ENCODE measurements at regions not wholly inside any gene's neighbourhood (a gene's known extent, or its start where the extent isn't known, plus 50 kb on each side); places are given as distances from the start of the nearest gene placed in this dataset.
"Not testable (repeated sequence)": the region's sequence is repeated elsewhere in the genome, so short reads cannot be mapped to it uniquely, and the experiment has no call there.

DNA sequence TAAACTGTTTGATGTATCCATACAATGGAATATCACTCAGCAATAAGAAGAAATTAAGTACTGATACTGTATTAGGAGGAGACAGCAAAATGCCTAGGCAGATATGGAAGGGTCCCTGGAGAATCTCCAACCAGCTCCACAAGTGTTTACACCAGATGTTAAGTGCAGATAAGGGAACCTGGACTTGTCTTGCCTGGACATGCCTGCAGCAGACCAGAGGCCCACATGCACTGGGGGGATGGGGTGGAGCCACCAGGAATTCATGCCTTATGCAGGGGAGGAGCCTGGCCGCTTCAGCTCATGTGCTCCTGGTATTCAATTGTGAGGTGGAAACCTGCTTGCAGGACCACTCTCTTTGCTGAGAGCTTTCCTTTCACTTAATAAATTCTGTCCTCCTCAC is 287.6 kb downstream of the LIPI start:
- not testable (repeated sequence) for DNase-seq (ENCODE audit: low read depth)

DNA sequence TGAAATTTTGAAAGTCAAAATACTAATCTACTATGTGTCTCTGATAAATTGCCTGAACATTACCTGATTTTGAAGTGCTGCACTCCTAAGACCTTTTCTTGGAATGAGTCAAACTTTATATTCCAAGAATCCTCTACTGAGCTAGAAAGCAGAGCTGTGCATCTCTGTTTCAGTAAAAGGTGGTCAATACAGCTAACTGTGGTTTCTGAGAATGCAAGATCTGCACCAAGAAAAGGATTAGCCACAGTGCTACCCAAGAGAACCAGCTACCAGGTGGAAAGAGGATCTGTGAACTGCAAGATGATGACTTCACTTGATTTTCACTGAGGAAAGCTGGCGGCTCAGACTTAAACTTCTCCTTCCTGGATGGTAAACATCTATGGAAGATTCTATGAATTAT is 289.3 kb downstream of the LIPI start:
- not testable (repeated sequence) for DNase-seq (ENCODE audit: low read depth)

DNA sequence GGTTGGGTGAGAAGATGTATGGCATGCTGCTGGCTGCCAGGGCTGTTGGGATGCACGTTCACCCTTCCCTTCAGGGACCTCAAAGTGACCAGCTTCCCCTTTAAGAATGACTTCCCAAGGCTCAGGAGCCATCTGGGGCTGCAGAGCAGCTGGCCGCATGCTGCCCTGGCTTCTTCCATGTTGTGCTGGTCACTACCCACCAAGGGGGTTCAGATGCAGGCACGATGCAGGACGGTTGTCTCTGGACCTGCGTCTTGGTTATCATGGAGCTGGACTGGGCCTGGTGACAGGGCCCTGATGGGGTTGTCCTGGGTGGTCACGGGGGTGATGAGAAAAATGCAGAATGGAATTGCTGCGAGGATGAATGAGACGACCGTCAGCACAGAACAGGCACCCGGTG is 297.8 kb downstream of the POTED start:
- DNase-seq (ENCODE audit: low read depth), result not testable (repeated sequence)

DNA sequence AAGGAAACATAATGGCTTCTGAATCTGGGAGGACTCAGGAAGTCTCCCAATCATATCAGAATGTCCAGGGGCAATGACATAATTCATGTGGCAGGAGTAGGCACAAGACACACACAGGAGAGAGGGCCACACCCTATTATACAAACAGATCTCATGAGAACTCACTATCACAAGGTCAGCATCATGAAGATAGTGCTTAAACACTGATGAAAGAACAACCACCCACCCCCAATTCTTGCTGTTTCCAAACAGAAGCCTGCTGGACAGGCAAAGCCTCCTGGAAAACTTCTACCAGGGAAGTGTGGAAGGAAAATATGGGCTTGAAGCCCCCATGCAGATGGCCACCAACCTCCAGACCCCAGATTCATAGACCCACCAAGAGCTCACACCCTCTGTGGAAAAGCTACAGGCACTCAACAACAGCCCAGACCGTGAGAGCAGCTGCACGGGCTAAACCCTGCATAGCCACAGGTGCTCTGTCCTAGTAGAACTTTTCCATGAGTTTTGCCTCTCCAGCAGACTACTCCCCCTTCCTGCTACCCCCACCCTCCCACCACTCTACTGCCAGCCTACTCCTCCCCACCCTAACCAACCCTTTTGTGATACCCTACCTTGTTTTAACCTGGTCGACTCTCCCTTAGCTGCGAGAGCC is 287.1 kb downstream of the POTED start:
- DNase-seq (ENCODE audit: low read depth), result not testable (repeated sequence)

DNA sequence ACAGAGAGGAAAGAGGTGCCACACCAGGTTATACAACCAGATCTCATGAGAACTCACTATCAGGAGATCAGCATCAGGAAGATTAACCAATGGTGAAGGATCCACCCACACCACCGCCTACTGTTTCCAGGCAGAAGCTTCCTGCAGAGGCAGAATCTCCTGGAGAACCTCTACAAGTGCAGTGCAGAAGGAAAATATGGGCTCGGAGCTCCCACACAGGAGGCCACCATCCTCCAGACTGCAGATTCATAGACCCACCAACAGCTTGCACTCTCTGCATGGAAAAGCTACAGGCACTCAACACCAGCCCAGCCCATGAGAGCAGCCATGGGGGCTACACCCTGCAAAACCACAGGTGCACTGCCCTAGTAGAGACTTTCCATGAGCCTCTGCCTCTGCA is 284.0 kb downstream of the POTED start:
- not testable (repeated sequence) for DNase-seq (ENCODE audit: low read depth)

DNA sequence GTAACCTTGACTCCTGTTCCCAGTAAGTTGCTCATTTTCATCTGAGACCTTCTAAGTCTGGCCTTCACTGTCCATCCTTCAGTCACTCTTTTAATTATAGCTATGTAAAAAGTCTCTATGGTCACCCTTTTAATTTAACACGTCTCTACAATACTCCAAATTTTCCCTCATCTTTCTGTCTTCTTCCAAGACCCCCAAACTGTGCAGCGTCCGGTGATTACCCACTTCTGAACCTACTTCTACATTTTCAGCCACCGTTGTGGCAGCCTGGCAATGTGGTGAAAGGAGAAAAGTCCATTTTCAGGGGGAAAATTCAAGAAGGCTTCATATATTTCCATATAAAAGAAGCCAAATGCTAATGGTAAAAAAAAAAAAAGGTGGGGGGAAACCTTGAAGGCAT is 283.4 kb downstream of the POTED start:
- DNase-seq (ENCODE audit: low read depth), result not testable (repeated sequence)

DNA sequence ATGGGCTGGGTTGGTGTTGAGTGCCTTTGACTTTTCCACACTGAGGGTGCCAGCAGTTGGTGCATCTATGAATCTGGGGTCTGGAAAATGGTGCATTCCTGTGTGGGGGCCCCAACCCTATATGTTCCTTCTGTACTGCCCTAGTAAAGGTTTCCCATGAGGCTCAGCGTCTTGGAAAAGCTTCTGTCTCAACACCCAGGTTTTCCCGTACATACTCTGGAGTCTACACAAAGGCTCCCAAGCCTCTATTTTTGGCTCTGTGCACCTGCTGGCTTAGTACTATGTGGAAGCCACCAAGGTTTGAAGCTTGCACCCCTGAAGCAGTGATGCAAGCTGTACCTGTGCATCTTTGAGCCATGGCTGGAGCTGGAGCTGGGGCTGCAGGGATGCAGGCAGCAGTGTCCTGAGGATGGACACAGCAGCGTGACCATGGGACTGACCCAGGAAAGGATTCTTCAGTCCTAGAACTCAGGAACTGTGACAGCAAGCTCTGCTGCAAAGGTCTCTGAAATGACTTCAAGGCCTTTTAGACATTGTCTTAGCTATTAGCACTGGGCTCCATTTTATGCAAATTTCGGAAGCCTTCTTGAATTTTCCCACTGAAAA is 282.7 kb downstream of the POTED start:
- DNase-seq (ENCODE audit: low read depth), result not testable (repeated sequence)

DNA sequence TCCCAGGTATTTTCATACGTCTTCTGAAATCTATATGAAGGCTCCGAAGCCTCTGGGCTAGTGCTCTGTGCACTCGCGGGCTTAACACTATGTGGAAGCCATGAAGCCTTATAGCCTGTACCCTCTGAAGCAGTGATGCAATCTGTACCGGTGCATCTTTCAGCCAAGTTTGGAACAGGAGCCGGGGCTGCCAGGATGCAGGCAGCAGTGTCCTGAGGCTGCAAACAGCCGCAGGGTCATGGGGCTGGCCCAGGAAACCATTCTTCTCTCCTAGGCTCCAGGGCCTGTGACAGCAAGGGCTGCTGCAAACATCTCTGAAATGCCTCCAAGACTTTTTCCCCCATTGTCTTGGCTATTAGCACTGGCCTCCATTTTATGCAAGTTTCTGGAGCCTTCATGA is 279.6 kb downstream of the POTED start:
- not testable (repeated sequence) for DNase-seq (ENCODE audit: low read depth)

DNA sequence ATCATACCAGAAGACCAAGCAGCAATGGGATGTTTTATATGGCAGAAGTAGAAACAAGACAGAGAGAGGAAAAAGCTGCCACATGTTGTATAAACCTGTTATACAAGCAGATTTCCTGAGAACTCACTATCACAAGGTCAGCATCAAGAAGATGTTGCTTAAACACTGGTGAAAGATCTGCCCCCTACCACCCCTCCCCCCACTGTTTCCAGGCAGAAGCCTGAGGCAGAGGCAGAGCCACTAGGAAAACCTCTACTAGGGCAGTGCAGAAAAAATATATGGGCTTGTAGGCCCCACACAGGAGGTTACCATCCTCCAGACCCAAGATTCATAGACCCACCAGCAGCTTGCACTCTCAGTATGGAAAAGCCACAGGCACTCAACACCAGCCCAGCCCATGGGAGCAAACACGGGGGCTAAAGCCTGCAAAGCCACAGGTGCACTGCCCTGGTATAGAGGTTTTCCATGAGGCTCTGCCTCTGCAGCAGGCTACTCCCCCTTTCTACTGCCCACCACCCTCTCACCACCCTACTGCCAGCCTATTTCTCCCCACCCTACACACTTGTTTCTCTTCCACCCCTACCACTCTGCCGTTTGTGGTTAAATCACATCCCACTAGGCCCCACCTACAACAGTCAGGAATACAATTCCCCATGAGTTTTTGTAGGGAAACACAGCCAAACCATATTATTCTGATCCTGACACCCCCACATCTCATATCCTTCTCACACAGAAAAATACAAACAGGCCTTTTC is 274.2 kb downstream of the POTED start:
- not testable (repeated sequence) for DNase-seq (ENCODE audit: low read depth)

DNA sequence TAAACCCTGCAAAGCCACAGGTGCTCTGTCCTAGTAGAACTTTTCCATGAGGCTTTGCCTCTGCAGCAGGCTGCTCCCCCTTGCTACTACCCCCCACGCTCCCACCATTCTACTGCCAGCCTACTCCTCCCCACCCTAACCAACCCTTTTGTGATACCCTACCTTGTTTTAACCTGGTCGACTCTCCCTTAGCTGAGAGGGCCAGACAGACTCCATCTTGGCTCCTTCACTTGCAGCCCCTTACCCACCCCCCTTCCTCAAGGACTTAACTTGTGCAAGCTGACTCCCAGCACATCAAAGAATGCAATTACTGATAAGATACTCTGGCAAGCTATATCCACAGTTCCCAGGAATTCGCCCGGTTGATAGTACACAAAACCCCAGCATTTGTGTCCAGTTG is 267.9 kb downstream of the POTED start:
- DNase-seq (ENCODE audit: low read depth), result not testable (repeated sequence)

DNA sequence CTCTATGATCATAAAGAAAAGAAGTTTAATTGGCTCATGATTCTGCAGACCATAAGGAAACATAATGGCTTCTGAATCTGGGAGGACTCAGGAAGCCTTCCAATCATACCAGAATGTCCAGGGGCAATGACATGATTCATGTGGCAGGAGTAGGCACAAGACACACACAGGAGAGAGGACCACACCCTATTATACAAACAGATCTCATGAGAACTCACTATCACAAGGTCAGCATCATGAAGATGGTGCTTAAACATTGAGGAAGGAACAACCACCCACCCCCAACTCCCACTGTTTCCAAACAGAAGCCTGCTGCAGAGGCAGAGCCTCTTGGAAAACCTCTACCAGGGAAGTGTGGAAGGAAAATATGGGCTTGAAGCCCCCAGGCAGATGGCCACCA is 267.4 kb downstream of the POTED start:
- not testable (repeated sequence) for DNase-seq (ENCODE audit: low read depth)

DNA sequence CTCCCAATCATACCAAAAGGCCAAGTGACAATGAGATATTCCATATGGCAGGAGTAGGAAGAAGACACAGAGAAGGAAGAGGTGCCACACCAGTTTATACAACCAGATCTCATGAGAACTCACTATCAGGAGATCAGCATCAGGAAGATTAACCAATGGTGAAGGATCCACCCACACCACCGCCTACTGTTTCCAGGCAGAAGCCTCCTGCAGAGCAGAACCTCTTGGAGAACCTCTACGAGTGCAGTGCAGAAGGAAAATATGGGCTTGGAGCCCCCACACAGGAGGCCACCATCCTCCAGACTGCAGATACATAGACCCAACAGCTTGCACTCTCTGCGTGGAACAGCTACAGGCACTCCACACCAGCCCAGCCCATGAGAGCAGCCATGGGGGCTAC is 264.4 kb downstream of the POTED start:
- DNase-seq (ENCODE audit: low read depth), result not testable (repeated sequence)

DNA sequence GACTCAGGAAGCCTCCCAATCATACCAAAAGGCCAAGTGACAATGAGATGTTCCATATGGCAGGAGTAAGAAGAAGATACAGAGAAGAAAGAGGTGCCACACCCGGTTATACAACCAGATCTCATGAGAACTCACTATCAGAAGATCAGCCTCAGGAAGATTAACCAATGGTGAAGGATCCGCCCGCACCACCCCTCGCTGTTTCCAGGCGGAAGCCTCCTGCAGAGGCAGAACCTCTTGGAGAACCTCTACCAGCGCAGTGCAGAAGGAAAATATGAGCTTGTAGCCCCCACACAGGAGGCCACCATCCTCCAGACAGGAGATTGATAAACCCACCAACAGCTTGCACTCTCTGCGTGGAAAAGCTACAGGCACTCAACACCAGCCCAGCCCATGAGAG is 245.1 kb downstream of the POTED start:
- DNase-seq (ENCODE audit: low read depth), result no peak

DNA sequence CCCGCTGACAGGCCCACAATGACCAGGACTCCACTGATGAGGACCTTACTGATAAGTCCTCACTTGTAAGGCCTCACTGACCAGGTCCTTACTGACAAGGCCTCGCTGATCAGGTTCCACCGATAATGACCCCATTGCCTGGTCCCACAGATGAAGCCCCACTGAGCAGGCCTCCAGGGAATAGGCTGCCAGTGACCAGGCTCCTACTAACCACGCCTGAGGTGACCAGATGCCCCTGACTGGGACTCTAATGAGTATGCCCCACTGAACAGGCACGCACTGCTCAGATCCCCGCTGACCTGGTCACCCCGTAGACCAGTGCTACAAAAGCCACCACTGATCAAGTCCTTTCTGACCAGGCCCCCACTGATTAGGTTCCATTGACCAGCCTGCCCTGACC is 241.2 kb downstream of the POTED start:
- DNase-seq (ENCODE audit: low read depth), result not testable (repeated sequence)

DNA sequence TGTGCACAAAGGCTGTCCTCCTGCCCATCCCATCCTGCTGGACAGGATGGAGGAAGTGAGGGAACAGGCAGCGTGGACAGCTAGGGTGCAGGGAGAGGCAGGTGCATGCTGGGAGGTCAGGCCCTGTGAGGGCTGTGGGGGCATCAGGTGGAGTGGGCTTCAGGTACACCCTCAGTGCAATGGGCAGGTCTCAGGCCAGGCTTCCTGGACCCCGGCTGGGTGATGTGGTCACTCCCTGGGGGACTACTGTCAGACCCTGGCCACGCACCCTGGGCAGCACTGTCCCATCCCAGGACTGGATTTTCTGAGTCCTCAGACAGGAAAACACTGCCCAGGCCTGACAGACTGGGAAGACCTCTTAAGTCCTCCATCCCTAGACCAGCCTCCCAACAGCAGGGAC is 239.9 kb downstream of the POTED start:
- DNase-seq (ENCODE audit: low read depth), result not testable (repeated sequence)

DNA sequence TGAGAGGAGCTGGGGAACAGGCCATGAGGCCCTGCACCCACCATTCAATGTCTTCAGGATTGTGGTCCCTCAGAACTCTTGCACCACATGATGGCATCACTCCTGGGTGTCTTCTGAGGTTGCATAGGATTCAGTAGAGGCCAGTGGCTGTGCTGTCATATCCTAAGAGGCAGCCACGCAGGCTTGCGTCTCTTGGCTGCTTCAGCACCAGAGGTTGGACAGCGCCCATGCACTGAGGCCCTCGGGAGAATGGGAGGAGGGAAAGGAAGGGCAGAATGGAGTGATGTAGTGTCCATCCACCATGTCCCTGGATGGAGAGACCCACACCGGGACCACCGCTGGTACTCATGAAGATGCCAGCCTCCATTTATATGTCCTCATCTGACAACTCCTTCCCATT is 237.1 kb downstream of the POTED start:
- not testable (repeated sequence) for DNase-seq (ENCODE audit: low read depth)

DNA sequence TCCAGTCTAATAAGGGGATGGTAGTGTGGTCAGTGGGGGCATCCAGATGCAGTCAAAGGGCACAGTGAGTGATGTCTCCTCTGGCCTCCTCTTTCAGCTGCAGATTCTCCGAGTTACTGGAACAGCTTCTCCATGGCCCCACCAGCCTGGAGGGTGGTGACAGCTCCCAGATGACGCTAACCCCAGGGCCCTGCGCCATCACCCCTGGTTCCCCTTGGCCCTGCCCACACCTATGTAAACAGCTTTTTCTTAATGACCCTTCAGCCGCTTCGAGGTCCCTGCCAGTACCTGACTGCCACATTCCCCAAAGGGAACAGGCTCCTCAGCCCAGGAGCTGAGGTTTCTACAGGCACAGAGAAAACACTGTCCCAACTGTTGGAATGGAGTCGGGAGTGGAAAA is 235.0 kb downstream of the POTED start:
- DNase-seq (ENCODE audit: low read depth), result not testable (repeated sequence)

DNA sequence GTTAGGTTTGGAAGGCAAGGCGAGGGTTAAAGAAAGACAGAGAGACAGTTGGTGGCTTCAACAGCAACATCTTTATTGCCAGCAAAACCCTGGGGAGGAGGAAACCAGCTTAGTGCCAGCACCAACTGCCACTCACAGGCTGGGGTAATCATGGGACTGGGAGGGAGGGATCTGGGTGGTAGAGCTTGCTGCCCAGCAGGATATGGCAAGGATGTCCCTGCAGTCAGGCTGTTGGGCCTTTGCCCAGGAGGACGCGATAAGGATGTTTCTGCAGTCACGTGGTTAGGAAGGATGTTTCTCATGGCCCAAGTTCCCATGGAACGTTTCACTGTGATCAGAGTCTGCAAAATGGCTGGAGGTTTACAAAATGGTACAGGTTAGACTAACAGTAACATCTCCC is 233.5 kb downstream of the POTED start:
- not testable (repeated sequence) for DNase-seq (ENCODE audit: low read depth)

DNA sequence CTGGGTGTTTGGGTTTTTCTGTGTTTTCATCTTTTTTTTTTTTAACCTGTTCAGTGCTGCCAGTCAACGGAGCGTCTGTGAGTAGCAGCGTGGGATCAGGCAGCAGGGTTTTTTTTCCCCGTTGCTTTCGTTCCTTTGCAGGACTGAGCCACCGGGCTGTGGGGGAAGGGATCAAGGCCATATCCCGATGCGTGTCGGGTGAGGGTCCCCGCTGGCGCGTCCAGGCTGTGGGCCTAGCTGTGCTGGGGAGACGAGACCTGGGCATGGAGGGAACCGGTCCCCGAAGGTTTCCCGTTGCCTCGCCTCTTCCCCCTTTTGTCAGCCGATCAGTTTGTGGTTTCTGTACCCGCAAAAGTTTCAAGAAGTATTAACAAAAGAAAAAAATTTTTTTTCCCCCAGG is 218.1 kb downstream of the POTED start:
- DNase-seq (ENCODE audit: low read depth), result not testable (repeated sequence)

DNA sequence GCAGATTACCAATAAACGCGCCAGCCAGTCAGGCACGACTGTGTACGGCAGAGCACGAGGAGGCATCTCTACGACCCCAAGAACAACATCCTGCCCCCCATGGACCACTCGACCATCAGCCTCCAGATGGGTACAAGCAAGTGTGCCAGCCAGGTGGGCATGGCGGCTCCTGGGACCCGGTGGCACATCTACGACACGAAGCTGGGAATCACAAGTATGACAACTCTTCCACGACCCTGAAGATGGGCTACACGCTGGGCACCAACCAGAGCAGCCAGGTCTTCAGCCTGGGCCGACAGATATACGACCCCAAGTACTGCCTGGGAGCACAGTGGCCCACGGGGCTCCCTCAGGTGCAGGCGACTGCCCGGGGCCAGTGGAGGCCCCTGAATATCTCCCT is 217.6 kb downstream of the POTED start:
- no peak for DNase-seq (ENCODE audit: low read depth)

DNA sequence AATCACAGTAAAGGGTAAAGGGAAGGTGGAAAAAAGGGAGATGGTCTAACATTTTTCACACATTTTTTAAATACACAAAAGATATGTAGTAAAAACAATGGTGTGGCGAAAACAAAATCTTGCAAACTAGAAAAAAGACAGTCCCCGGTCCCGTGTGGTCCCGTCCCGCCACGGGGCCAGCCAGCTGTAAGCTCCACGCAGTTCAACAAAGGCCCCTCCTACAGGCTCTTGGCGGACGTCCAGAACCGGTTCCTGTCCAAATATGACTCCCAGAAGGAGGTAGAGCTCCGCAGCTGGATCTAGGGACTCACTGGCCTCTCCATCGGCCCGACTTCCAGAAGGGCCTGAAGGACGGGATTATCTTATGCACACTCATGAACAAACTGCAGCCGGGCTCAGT is 216.9 kb downstream of the POTED start:
- DNase-seq (ENCODE audit: low read depth), result not testable (repeated sequence)

DNA sequence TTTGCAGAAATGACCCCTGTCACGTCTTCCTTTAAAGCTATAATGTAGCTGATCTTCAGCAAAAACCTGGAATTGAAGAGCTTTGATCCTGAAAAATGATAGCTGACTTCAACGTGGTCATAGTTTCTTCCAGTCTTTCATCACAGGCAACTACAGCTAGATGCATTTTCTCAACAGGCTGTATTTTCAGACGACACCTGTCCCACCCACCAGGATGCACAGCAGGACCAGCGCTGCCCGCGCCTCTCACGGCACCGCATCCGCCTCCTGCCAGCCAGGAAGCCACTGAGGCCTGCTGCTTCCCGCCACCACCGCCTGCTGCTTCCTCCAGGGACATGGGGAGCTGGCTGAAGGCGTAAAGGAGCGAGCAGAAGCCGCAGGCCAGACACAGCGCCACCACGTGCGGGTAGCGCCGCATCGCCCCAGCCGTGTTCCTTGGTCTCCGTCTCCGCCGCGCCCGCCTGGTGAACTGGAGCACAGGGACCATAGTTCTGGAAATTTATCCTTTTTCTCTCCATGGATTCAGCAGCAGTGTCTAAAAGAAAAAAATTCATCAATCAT is 215.7 kb downstream of the POTED start:
- DNase-seq (ENCODE audit: low read depth), result not testable (repeated sequence)

DNA sequence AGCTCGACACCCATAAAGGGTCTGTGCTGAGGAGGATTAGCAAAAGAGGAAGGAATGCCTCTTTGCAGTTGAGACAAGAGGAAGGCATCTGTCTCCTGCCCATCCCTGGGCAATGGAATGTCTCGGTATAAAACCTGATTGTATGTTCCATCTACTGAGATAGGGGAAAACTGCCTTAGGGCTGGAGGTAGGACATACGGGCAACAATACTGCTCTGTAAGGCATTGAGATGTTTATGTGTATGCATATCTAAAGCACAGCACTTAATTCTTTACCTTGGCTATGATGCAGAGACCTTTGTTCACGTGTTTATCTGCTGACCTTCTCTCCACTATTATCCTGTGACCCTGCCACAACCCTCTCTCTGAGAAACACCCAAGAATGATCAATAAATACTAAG is 210.7 kb downstream of the POTED start:
- not testable (repeated sequence) for DNase-seq (ENCODE audit: low read depth)

All from HS-27A (cell line).